HG03457 (cell line): ENCODE measurements at regions not wholly inside any gene's neighbourhood (a gene's known extent, or its start where the extent isn't known, plus 50 kb on each side); places are given as distances from the start of the nearest gene placed in this dataset.
"Not testable (repeated sequence)": the region's sequence is repeated elsewhere in the genome, so short reads cannot be mapped to it uniquely, and the experiment has no call there.

Experiments used
- ATAC-seq: cut with Tn5 transposase; IDR thresholded peaks from one replicate; pipeline ENCODE4 v1.9.1; 2021; ENCODE audit warnings: moderate number of reproducible peaks; ENCODE audit not compliant: unreplicated experiment

DNA sequence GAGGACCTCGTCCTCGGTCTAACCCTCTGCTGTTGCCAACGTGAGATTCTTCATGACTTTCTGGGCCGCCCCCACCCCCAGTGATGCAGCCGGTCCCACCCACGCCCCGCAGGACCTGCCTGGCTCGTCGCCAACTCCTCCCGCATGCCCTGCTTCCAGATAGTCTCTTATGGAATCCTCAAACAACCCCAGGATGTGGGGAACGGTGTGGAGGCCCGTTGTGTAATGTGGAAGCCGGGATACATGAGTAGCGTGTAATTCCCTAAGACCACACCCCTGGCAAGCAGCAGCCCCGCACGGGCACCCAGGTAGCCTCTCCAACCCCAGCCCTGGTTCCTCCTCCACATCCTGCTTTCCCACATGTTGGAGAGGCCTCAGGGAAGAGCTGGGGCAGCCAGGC is 275.9 kb downstream of the C16orf95 start:
- no peak for ATAC-seq

DNA sequence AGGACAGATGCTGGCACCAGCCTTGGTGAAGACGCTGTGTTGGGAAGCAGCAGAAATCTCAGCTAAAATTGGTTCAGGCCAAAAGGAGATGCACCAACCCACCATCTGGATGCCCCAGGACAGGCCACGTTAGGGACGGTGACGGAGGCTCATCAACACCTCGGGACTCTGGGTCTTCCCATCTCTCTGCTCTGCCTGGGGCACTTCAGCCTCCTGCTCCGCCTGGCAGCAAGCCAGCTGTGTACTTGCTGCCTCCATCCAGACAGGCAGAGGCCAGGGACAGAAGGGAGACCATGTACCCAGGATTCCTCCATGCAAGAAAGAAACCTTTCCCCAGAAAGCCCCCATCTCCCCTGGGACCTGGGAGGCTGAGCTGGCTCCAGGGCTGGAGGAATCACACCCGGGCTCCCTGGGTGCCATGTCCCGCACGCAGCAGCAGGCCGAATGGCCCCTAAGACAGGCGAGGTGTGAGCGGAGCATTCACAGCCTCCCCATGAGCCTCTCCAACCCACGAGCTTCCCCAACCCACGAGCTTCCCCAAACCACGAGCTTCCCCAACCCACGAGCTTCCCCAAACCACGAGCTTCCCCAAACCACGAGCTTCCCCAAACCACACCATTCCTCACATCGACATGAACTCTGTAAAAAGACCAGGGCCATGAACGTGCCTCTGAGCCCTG is 274.5 kb downstream of the C16orf95 start:
- no peak for ATAC-seq

GRCh38 chr16:87043231-87044031 is 273.8 kb downstream of the C16orf95 start:
- no peak for ATAC-seq

DNA sequence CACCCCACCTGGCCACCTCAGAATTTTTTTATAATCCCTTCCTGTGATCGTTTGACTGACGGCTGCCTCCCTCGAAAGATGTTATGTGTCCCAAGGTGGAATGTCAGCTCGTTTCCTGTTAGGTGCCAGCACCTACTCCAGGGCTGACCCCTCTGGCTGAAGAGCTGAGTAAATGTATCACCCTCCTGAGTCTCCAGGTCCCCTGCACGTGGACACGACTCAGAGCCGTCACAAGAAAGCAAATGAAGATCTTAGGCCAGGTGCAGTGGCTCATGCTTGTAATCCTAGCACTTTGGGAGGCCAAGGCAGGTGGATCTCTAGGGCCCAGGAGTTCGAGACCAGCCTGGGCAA is 273.2 kb downstream of the C16orf95 start:
- ATAC-seq: no peak

- ATAC-seq: no peak
These were observed 272.4 kb downstream of the C16orf95 start for GRCh38 chr16:87044829-87045228.

DNA sequence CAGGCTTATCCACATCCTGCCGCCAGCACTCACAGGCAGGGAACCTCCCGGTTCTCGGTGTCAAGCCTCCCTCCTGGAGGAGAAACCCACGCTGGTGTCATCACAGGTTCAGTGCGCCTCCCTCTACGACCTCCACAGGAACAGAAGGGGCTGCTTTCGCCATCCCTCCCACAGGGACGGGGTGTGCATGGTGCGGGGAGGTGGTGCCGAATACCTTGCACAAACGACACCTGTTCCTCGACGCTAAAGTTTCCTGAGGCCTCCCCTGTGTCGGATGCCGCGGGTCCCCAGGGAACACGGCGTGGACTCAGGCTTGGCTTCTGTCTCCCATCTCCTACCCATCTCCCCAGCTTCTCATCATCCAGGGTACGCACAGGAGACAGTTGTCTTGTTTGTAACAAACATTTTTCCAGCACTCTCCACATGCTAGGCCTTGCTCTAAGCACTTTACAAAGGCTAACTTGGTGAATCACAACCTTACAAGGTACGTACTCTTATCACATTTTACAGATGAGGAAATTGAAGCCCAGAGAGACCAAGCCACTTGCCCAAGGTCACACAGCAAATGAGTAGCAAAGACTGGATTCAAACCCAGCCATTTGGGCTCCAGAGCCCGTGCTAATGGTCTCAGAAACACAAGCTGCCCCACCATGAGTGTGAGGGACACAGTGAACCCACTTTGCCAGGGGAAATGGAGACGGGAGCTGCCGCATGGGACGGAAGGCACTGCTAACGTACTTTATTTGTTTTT is 271.6 kb downstream of the C16orf95 start:
- no peak for ATAC-seq

DNA sequence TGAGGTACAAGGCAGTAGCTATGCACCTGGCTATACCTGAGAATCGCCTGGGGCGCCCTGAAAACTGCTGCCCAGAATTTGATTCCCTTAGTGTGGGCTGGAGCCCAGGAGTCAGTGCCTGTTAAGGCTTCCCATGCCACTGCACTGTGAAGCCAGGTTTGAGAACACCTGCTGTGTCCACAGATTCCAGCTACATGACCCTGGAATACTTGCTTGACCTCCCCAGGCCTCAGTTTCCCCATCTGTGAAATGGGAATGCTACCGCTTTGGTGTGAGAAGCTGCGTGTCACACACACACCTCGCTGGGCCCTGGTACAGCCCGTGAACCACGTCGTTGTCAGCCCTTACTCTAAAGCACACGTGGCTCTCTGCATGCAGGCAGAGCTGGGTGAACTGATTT is 271.0 kb downstream of the C16orf95 start:
- ATAC-seq: no peak

GRCh38 chr16:87047221-87048037 is 269.8 kb downstream of the C16orf95 start:
- ATAC-seq: no peak

DNA sequence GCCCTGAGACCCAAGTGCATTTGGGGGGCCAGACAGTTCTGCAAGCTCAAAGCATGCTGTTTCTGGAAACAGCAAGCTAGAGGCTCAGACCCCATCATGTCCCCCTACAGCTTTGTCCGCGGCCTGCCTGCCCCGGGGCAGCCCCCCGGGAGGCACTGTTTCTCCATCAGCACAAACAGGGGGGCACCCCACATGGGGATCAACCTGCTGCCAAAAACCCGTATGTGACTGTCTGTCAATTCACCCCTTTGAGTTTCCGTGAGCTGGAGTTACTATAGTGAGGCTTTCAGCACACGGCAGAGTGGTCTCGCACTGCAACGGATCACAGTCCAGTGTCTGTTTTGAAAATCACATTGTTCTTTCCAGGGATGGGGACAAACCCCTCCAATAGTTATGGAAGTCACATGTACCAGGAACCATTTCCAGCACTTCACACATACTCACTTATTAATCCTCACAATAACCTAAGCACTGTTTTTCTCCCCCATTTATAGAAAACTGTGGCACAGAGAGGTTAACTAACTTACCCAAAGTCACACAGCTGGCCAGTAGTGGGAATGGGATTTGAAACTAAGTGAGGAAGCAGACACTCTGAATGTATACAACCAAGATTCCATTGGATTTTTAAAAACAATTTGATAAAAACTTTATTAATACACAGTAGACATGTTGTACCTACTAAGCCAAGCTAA is 269.0 kb downstream of the C16orf95 start:
- ATAC-seq: no peak

DNA sequence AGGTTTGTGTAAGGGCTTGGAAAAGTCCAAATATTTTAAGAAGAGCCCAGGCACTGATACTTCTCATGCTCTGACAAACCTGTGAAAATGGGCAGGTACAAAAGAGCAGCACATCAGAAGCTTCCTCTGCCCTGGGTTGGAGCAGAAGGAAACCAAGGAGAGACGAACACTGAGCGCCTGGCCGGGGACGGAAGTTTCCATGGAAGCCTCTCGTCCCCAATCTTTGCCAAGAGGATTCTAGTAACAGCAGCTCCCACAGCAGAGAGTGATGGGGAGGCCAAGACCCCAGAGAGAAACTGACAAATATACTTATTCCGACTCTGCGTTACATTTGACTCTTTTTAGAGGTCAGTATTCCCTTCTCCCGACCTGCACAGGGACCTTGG is 268.5 kb downstream of the C16orf95 start:
- ATAC-seq: no peak

- not testable (repeated sequence) for ATAC-seq
These were observed 268.0 kb downstream of the C16orf95 start for GRCh38 chr16:87049216-87049615.

- ATAC-seq: no peak
These were observed 267.1 kb downstream of the C16orf95 start for GRCh38 chr16:87050142-87050541.

DNA sequence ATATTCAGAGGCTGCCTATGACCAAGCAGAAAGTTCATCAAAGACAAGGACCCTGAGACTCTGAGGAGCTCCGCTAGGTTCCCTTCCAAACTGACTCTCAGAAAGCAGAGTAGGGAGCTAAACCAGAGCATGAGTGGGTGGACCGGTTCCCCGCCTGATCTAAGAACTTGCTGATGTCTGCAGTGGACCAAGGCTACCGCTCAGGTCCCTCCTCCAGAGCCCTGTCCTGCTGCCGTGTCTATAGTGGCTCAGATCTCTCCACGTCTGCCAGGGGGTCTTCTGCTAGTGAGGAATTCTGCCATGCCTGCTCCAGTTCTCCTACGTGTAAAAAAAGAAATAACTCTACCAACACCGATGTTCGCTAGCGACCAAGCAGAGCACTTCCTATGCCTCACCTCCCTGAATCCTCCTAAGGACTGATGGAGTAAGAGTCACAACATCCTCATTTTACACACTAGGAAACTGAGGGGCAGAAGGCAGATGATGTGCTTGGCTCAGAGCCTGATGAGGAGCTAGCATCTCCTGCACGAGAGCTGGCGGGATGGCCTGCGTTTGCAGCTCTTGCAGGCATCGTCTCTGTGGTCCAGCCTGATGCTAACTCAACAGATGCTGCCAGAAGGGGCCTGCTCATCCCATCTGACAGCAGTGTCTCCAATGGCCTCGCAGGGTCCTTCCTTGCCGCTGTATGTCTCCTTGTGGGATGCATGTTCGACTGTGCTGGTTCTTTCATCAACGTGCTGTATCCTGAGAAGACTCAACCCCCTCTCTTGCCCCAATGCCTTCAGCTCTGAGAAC is 265.5 kb downstream of the C16orf95 start:
- no peak for ATAC-seq

DNA sequence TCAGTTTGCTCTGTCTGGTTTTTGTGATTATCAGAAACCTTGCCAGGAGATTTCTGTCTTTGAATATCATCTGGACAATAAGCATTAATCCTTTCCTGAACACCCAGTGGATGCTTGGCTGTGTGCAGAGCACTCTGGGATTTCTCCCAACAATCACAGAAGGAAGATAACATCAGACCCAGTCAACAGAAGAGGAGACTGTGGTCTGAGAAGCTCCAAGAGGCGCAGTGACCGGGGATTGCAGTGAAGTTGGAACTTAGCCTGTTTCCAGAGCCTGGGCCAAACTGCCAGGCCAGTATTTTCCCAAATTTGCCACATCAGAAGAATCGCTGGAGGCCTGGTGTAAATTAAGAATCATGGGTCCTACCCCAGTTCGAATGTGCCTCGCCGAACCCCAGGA is 264.7 kb downstream of the C16orf95 start:
- no peak for ATAC-seq

GRCh38 chr16:87053016-87053982 is 263.9 kb downstream of the C16orf95 start:
- no peak for ATAC-seq

DNA sequence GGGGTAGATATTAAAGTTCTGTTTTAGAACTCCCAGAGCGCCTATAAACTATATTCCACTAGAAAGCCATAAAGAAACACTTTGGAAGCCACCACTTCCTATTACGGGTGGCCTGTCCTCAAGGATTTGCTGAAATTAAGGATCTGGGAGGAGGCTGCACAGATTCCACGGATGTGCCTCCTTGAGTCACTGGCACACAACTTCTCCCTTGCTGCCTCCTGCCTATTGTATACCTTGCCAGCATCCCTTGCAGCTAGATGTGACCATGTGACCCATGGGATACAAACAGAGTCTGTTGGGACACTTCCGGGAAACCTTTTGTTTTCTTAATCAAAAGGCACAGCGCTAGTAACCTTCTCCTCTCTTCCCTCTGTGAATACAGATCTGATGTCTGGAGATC is 263.0 kb downstream of the C16orf95 start:
- no peak for ATAC-seq

DNA sequence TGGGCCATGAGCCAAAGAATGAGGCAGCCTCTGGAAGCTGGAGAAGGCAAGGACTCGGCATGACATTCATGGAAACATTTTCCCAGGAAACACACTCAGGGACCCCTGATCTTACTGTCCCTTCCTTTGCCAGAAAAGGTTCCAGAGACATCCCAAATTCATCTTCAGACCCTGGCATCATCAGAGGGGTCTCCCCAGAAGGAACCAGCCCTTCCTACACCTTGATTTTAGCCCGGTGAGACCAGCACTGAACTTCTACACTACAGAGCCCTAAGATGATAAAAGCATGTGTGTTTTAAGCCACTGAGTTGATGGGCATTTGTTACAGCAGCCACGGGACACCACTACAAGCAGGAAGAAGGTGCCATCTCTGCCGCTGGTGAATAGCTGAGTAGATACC is 262.3 kb downstream of the C16orf95 start:
- no peak for ATAC-seq

GRCh38 chr16:87056083-87056482 is 261.1 kb downstream of the C16orf95 start:
- ATAC-seq: no peak

GRCh38 chr16:87056551-87056950 is 260.6 kb downstream of the C16orf95 start:
- no peak for ATAC-seq
